HCEC 1CT (cell line): ENCODE measurements at regions not wholly inside any gene's neighbourhood (a gene's known extent, or its start where the extent isn't known, plus 50 kb on each side); places are given as distances from the start of the nearest gene placed in this dataset.
"Not testable (repeated sequence)": the region's sequence is repeated elsewhere in the genome, so short reads cannot be mapped to it uniquely, and the experiment has no call there.

Experiments
- DNase-seq: peaks from one replicate; pipeline ENCODE4 v3.0.0-alpha.2; 2017

GRCh38 chr18:75895135-75895534, 467.6 kb upstream of the SMIM21 start:
- no peak for DNase-seq

DNA sequence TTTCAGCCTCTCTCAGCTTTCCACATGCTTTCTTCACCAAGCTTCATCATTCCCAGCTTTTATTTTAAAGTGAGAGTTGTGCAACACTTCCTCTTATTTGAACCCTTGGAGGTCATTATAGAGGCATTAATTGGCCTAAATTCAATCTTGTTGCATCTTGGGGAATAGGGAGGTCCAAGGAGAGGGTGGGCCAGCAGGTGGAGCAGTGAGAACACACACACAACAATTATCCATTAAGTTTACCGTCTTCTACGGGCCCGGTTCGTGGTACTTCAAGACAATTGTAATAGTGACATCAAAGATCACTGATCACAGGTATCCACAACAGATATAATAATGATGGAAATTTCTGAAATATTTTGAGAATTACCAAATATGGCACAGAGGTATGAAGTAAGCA, 457.2 kb upstream of the SMIM21 start:
- no peak for DNase-seq

DNA sequence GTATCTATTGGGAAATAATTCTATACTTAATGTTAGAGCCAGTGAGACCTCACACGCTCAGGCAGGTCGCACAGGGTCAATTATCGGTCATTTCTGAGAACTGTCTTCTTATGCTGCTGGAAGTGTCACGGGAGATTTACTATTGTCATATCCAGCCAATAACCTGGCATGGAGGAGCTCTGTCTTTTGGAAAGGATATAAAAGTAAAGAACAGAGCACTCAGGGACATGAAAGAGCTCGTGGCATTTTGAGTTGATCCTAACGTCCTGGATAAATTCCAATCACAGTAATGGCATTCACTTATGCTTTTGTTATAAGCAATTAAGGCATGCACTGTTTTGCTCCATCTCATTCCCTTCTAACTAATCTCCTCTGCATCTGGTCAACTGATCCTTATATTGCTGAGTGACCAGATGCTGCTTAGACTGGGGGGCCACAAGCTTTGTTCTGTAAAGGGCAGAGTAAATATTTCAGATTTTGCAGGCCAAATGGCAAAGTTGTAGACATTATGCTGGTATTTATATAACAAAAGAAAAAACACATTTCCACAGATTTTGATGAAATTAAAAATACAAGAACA, 453.5 kb upstream of the SMIM21 start:
- no peak for DNase-seq

- no peak for DNase-seq
Measured at GRCh38 chr18:75880266-75880665, 452.8 kb upstream of the SMIM21 start.

DNA sequence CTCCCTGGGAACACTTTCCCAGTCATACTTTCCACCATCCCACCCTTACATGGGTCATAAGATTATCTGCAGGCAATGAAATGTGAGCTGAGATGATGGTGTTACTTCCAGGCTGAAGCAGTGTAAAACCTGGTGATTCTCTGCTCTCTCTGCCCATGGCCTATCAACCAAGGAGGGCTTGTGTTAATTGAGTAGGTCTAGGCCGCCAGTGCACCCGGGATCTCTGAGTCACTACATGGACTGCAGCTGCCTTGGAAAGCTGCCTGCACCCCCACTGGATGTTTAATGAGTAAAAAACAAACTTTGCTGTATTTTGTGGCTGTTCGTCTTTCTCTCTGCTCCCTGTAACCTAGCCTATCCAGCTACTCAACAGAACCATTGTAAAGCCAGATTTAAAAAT, 451.7 kb upstream of the SMIM21 start:
- no peak for DNase-seq

- DNase-seq, result no peak
Measured at GRCh38 chr18:75875559-75875958, 448.1 kb upstream of the SMIM21 start.

DNA sequence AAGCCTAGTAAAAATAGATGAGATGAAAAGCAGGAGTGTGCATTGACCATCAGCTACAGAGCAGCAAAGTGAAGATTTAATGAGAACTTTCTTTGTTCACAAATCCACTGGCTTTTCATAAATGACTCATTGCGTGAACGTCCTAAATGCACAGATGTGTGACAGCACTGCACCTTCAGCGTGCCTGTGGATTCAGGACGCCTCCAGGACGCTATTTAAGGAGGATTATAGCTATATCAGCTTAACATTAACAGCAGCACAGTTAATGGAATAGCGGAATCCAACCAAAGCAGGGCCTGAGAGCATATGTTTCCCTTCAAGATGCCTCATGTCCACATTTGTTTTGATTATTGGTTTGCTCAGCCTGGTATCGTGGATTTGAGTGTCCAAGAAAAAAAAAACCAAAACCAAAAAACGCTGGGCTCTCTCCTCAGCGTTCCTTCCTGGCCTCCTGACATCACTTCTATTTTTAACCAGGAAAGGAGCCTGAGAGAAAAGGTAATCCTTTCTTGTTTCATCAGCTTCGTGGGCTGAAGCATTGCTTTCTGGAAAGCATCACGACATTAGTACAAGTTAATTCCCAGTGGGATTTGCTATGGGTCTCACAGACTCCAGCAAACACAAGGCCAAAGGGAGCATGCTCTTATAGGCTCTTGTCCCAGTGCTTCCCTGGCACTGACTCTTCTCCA, 447.0 kb upstream of the SMIM21 start:
- no peak for DNase-seq

- DNase-seq, result no peak
Measured at GRCh38 chr18:75871596-75871995, 444.1 kb upstream of the SMIM21 start.

GRCh38 chr18:75869162-75869561, 441.7 kb upstream of the SMIM21 start:
- no peak for DNase-seq

DNA sequence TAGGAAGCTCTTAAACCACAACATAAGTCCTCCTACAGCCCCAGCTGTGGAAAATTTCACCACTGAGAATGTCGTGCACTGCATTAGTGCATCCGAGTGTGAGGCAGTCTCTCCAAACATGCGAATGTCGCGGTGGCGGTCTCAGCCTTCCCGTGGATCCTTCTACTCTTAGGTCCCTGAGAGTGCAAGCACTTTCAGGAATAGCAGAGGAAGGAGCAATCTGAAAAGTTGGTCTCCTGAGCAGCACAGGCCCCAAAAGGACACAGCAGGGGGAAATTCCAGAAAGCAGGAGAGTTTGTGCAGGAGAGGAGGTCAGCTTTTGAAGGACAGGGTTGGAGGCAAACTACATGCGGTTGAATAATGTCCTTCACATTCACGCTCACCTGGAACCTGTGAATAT, 440.5 kb upstream of the SMIM21 start:
- DNase-seq, result no peak

GRCh38 chr18:75865639-75866038, 438.1 kb upstream of the SMIM21 start:
- no peak for DNase-seq

DNA sequence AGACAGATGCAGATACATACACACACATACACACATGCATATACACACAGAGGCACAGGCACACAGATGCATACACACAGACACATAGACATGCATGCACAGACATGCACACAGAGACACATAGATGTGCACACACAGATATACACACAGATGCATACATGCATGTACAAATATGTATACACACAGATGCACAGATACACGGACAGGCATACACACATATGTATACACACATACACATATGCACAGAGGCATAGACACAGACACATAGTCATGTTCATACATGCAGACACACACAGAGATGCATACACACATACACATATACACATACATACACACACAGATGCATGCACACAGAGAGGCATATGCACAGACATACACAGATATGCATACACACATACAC, 437.3 kb upstream of the SMIM21 start:
- no peak for DNase-seq

GRCh38 chr18:75863696-75864095, 436.2 kb upstream of the SMIM21 start:
- no peak for DNase-seq

DNA sequence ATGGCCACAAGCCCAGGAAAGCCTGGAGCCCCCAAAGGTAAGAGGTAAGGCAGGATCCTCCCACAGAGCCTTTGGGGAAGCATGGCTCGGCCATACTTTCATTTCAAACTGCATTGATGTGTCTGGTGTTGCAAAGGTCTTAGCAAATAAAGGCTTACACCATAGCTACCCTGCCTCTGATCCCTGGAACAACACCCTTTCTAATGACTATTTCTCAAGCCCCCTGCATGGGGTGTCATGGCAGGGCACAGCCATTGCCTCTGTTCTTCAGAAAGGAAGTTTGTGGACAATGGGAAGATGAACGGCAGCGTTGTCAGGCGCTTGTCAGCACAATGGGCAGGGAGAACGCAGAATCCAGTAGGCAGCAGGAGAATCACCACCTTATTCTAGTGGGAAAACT, 435.0 kb upstream of the SMIM21 start:
- no peak for DNase-seq

DNA sequence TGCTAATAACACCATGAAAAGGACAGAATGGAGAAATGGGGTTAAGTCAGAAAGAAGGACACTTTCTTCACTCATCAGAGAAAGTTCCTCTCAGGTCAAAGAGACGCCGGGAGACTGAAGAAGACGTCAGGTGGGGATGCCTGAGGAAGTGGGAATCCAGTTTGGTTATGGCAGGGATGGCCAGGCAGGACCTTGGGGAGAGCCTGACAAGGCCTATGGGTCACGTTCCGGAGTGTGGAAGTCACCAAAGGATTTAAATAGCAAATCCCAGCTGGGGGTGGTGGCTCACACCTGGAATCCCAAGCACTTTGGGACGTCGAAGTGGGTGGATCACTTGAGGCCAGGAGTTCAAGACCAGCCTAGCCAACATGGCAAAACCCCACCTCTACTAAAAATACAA, 432.7 kb upstream of the SMIM21 start:
- no peak for DNase-seq

DNA sequence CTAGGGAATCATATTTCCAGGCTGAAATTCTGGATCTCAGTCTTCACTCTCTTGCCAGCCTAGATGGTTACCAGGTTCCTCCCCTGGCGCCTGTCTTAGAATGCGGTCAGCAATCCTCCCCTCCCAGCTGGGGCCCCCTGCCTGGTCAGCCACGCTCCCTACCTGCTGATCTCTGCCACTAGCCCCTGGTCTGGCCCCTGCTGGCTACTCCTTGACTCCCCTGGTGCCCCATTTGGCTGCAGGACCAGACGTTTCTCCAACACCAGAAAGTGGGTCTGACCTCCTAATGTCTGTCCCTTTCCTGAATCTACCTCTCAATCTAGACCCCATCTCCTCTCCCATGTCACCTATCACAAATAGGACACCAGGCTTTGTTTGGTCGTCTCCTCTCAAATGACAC, 432.0 kb upstream of the SMIM21 start:
- no peak for DNase-seq

DNA sequence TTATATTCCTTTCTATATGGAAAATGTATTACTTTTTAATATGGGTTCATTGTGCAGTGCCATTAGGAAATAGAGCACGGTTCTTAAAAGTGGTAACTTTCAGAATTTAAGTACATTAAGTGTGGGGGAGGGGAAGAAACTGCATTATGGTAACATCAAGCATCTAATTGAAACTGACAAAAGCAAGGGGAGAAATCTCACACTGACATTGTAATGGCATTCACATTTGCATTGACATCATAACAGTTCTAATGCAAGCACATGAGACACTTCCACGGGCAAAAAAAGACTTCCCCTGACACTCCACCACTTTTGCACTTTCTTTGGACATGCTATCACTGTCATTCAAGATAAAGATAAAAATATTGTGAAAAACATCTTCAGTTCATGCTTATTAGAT, 431.3 kb upstream of the SMIM21 start:
- DNase-seq, result no peak

GRCh38 chr18:75857558-75857957, 430.1 kb upstream of the SMIM21 start:
- DNase-seq, result no peak

DNA sequence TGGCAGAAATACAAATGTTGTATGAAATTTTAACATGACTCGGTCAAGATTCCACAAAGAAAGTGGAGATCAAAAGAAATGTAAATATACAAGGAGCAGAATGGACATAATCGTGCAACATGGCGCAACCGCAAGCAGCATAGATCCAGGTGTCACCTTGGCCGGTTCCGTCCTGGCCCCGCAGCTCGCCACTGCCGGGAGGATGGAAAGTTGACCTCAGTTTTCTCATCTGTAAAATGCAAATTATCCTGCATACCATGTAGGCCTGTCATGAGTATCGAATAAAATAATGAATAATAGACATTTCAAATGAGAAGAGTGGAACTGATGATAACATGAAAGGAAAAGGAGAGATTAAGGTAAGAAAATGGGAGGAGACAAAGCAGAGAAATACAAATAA, 427.3 kb upstream of the SMIM21 start:
- DNase-seq, result no peak

DNA sequence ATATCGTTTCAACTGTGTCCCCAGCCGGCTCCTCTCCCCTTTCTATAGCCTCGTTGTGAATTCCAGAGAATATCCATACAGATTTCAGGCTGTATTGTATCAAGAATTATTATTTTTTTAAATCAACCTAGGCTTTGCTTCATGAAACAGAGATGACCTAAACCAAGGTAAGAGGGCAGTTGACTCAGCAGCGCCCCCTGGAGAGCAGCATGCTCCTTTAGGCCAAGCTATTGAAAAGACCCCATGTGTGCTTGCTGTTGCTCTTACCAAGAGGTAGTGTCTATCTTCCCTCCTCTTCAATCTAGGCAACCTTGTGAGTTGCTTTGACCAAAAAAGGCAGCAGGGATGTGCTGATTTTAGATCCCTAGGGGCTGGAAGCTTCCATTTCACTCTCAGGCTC, 426.7 kb upstream of the SMIM21 start:
- no peak for DNase-seq

DNA sequence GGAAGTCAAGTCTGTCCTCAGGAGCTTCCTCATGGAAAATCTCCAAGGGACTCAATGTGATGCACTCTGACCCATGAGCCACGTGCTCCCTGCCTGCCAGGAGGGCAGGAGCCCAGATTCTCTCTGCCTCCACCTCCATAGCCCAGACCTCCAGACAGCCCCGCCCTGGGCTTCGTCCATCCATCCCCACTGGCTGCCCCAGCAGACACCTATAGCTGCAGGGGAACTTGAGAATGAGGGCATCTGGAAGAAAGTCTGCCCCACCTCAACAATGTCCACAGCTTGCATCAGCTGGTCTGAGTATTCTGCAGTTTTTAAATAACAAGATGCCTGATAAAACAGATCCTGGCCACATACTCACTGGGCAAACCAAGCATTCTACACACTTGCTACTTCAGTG, 418.8 kb upstream of the SMIM21 start:
- no peak for DNase-seq

- DNase-seq, result no peak
Measured at GRCh38 chr18:75845413-75845812, 417.9 kb upstream of the SMIM21 start.

DNA sequence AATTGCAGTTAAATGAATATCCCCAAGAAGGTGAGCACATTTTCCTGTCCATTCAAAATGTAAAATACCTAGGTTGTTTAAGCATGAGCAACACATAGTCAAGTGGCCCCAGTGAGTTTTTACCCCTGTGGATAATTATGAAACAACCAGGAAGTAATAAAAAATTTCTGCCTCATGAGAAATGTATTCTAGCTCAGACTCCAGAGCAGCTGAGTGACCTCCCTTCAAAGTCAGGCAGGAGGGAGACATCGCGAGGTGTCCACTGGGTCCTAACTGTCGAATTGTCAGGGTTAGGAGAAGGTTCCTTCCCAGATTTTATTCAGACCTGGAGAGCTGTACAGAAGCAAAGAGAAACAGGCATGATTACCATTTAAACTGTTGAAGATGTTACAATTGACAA, 416.6 kb upstream of the SMIM21 start:
- DNase-seq, result no peak

- DNase-seq, result no peak
Measured at GRCh38 chr18:75840131-75840530, 412.6 kb upstream of the SMIM21 start.

DNA sequence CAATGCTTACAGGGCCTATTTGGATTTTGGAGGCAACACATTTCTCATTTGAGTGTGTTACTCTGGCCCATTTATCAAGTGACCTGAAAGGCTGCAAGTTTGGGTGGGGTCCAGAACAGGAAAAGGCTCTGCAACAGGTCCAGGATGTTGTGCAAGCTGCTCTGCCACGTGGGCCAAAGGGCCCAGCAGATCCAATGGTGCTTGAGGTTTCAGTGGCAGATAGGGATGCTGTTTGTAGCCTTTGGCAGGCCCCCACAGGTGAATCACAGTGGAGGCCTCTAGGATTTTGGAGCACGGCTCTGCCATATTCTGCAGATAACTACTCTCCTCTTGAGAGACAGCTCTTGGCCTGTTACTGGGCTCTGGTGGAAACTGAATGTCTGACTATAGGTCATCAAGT, 412.2 kb upstream of the SMIM21 start:
- not testable (repeated sequence) for DNase-seq
